CD4-positive, CD25-positive, alpha-beta regulatory T cell (primary cell): ENCODE measurements at regions not wholly inside any gene's neighbourhood (a gene's known extent, or its start where the extent isn't known, plus 50 kb on each side); places are given as distances from the start of the nearest gene placed in this dataset.

Source experiments
- ATAC-seq, 2 donors: fragments of 150-1000 bp; cut with Tn5 transposase; one replicate each; pipeline ENCODE4 v1.10.0; 2021; ENCODE audit warnings: low read depth in 2 of 2, moderate number of reproducible peaks in 2 of 2, moderate library complexity in 1 of 2
- DNase-seq, 3 donors: peaks; one replicate each; pipeline versions ENCODE4 v3.0.0 to v3.0.0-alpha.2; 2012 to 2022; ENCODE audit warnings: mixed read lengths in 1 of 3
- H3K27ac ChIP-seq: one replicate; pipeline ENCODE4 v1.7.0; 2013; ENCODE audit warnings: mild to moderate bottlenecking, low read length; ENCODE audit not compliant: insufficient read depth, poor library complexity, severe bottlenecking
- H3K27me3 ChIP-seq: one replicate; pipeline ENCODE4 v1.7.0; 2013; ENCODE audit warnings: low read length; ENCODE audit not compliant: control insufficient read depth, insufficient read depth
- H3K36me3 ChIP-seq: one replicate; pipeline ENCODE4 v1.7.0; 2013; ENCODE audit warnings: mild to moderate bottlenecking, low read length, moderate library complexity; ENCODE audit not compliant: control insufficient read depth, insufficient read depth
- H3K4me1 ChIP-seq: 2 replicates; pipeline ENCODE4 v1.7.0; 2013; ENCODE audit warnings: mild to moderate bottlenecking, low read length; ENCODE audit not compliant: insufficient read depth, control insufficient read depth, poor library complexity, severe bottlenecking
- H3K4me3 ChIP-seq: one replicate; pipeline ENCODE4 v1.7.0; 2013; ENCODE audit warnings: low read depth, mild to moderate bottlenecking, low read length, moderate library complexity
- H3K9me3 ChIP-seq, 2 experiments: 1 replicate in 1 of 2; 2 replicates in 1 of 2; pipeline ENCODE4 v1.7.0; 2013; ENCODE audit warnings: low read length in 2 of 2, mild to moderate bottlenecking in 1 of 2, moderate library complexity in 1 of 2; ENCODE audit not compliant: control insufficient read depth in 2 of 2
- H3K27ac Mint-ChIP-seq, 3 donors: one replicate each; pipeline ENCODE4 v1.8.0; 2020 to 2022; ENCODE audit warnings: mild to moderate bottlenecking in 3 of 3, mixed read lengths in 3 of 3, moderate library complexity in 2 of 3
- H3K27me3 Mint-ChIP-seq: one replicate; pipeline ENCODE4 v1.8.0; 2022; ENCODE audit warnings: mild to moderate bottlenecking, mixed read lengths
- H3K36me3 Mint-ChIP-seq: one replicate; pipeline ENCODE4 v1.8.0; 2020; ENCODE audit warnings: mixed read lengths
- H3K4me1 Mint-ChIP-seq, 4 donors: one replicate each; pipeline ENCODE4 v1.8.0; 2020 to 2022; ENCODE audit warnings: mixed read lengths in 4 of 4, mild to moderate bottlenecking in 1 of 4
- H3K4me3 Mint-ChIP-seq, 4 donors: one replicate each; pipeline ENCODE4 v1.8.0; 2020 to 2022; ENCODE audit warnings: mild to moderate bottlenecking in 4 of 4, mixed read lengths in 4 of 4, moderate library complexity in 3 of 4
- H3K9me3 Mint-ChIP-seq, 7 donors: one replicate each; pipeline ENCODE4 v1.8.0; 2020 to 2022; ENCODE audit warnings: mixed read lengths in 7 of 7, mild to moderate bottlenecking in 3 of 7, moderate library complexity in 2 of 7

DNA sequence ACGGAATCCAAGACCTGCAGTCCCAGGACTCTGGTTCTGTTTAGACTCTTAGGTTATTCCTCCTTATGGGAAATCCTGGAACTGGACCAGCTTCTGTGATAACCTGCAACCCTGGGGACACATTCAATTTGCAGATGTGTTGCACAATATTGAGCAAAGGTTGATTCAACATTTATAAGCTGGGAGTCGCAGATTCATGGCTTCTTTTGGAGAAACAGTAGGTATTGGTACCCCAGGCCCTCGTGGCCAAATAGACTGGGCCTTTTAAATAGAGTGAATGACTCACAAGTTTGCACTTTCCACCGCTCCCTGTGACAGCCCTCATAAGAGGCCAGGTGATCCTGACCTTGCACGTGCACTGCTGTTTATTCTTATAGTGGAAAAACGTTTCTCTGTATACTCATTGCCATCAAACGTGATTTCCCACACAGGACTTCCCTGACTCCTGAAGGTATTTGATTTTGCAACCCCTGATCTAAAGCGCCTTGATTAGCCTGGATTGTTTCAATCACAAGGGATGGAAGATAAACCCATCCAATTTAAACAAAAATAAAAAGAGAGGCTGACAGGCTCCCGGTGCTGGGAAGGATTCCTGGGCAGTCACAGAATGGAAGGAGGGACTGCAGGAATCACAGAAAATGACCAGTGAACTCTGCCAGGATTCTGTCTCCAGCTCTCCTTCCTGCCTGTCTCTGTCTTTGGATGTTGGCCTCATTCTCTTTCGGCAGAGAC is 98.0 kb downstream of the VCPKMT start:
- Mint-ChIP-seq H3K4me3 (no peak overlapping the region), H3K27me3 (no peaks in the 10 kb centered on the region), H3K36me3 (peaks cover 12% of the 10 kb centered on the region), H3K27ac (peak overlapping the region in 1 of 3 donors; percentile 25), H3K9me3 (peaks cover 0 to 9% (median 2%) of the 10 kb centered on the region in 7 donors), H3K4me1 (peaks cover 10 to 37% (median 21%) of the 10 kb centered on the region in 4 donors)
- Histone ChIP-seq H3K27me3 (no peaks in the 10 kb centered on the region), H3K4me3 (no peak overlapping the region), H3K4me1 (peaks cover 15% of the 10 kb centered on the region), H3K36me3 (no peaks in the 10 kb centered on the region), H3K27ac (no peak overlapping the region), H3K9me3 (peaks cover 0 to 5% of the 10 kb centered on the region in 2 experiments)
- DNase-seq (no peak), ATAC-seq (no peak)

DNA sequence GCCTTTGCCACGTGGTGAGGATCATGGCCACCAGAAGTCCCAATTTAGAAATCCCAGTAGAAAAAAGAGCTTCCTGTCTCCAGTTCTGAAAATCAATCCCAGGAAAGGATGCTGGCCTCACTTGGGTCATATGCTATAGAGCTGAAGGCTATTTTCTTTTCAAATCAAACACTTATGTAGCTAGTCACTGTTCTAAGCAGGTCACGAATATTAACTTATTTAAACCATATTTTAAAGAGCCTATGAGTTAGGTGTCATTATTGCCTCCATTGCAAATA is 97.5 kb downstream of the VCPKMT start:
- Mint-ChIP-seq H3K27ac (peak overlapping the region in 1 of 3 donors; percentile 25), H3K36me3 (peaks cover 13% of the 10 kb centered on the region), H3K9me3 (peaks cover 0 to 9% (median 2%) of the 10 kb centered on the region in 7 donors), H3K27me3 (no peaks in the 10 kb centered on the region), H3K4me3 (no peak overlapping the region), H3K4me1 (peaks cover 10 to 35% (median 21%) of the 10 kb centered on the region in 4 donors)
- Histone ChIP-seq H3K4me1 (peaks cover 15% of the 10 kb centered on the region), H3K27me3 (no peaks in the 10 kb centered on the region), H3K4me3 (no peak overlapping the region), H3K9me3 (peaks cover 0 to 5% of the 10 kb centered on the region in 2 experiments), H3K36me3 (no peaks in the 10 kb centered on the region), H3K27ac (no peak overlapping the region)
- DNase-seq (no peak), ATAC-seq (no peak)

DNA sequence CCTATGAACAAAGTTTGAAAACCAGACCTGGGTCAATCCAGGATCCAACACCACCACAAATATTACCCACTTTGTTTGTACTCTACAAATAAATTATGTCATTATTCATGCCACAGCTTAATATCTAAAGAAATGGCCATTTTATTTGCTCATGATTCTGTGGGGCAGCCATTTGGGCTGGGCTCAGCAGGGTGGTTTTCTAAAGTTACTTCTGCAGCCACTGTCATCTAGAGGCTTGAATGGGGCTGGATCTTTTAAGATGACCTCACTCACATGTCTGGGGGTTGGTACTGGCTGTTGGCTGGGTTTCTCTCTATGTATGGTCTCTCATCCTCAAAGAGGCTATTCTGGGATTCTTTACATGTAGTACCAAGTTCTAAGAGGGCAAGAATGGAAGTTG is 96.2 kb downstream of the VCPKMT start:
- peaks cover 0 to 5% of the 10 kb centered on the region in 2 experiments for H3K9me3 ChIP-seq
- H3K4me3 Mint-ChIP-seq, result no peak overlapping the region
- H3K36me3 Mint-ChIP-seq, result peaks cover 14% of the 10 kb centered on the region
- peaks cover 15% of the 10 kb centered on the region for H3K4me1 ChIP-seq
- no peak overlapping the region for H3K27ac ChIP-seq
- H3K27ac Mint-ChIP-seq, result no peak overlapping the region
- H3K27me3 ChIP-seq, result no peaks in the 10 kb centered on the region
- peaks cover 10 to 33% (median 21%) of the 10 kb centered on the region in 4 donors for H3K4me1 Mint-ChIP-seq
- no peak for DNase-seq
- H3K36me3 ChIP-seq, result no peaks in the 10 kb centered on the region
- H3K27me3 Mint-ChIP-seq, result no peaks in the 10 kb centered on the region
- no peak overlapping the region for H3K4me3 ChIP-seq
- ATAC-seq, result no peak
- H3K9me3 Mint-ChIP-seq, result peaks cover 0 to 10% (median 2%) of the 10 kb centered on the region in 7 donors

DNA sequence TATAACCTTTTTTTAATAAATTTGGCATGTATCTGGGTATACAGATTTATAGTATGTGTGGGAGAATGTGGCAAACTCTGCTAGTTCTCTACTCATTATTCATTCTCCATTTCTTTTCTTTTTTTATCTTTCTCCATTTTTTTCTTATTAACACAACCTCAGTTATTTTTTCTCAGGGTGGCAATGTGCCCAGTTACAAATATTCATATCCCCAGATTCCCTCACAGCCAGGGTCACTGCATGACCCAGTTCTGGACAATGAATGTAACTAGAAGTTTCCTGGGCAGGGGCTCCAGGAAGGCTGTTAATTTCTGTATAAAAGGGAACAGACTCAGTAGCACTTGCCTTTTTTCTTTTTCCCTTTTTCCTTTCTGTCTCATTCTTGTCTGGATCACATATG is 95.6 kb downstream of the VCPKMT start:
- Histone ChIP-seq H3K27me3 (no peaks in the 10 kb centered on the region), H3K4me3 (peak overlapping the region; percentile 61), H3K27ac (no peak overlapping the region), H3K4me1 (peaks cover 15% of the 10 kb centered on the region), H3K9me3 (peaks cover 1 to 8% of the 10 kb centered on the region in 2 experiments), H3K36me3 (no peaks in the 10 kb centered on the region)
- Mint-ChIP-seq H3K27me3 (no peaks in the 10 kb centered on the region), H3K9me3 (peaks cover 0 to 16% (median 4%) of the 10 kb centered on the region in 7 donors), H3K4me3 (peak overlapping the region in 2 of 4 donors; percentile 44 to 52), H3K36me3 (peaks cover 21% of the 10 kb centered on the region), H3K27ac (peak overlapping the region in 2 of 3 donors; percentile 88 to 89), H3K4me1 (peaks cover 10 to 32% (median 24%) of the 10 kb centered on the region in 4 donors)
- ATAC-seq (no peak), DNase-seq (no peak)

DNA sequence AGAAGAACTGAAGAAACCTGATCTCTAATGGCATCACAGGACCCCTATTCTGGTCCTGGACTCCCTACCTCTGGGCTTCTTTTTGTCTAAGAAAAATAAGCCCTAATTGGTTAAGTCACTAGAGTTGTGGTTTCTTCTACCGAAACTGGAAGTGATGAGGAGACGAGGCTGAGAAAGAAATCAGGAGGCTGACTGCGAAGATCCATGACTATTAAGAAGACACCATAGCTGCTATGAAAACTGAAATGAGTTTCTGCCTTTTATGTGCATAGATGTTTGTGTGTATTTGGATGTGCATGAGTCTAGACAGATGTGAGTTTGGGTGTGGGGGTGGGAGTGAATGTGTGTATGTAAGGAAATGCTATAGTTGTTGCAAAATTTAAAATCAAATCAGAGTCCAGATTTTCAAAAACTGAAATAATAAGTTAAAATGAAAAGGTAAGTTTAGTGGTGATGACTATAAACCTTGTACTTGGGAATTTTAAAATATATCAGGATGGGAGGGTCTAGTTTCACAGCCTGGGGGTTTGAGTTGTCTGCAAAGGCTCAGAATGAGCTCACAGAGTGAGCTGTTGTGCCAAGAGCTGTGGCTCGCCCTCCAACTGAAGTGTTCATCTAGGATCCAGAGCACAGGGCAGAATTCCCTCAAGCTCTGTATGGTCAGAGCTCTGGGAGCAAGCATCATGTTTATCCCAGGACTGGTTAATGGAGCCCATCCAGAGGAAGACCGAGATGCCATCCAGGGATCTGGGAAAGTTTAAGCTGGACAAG is 94.9 kb downstream of the VCPKMT start:
- peak overlapping the region; percentile 61 for H3K4me3 ChIP-seq
- H3K4me1 ChIP-seq, result peaks cover 15% of the 10 kb centered on the region
- no peaks in the 10 kb centered on the region for H3K36me3 ChIP-seq
- peaks cover 2 to 12% of the 10 kb centered on the region in 2 experiments for H3K9me3 ChIP-seq
- Mint-ChIP-seq H3K36me3 (peaks cover 22% of the 10 kb centered on the region), H3K27ac (peak overlapping the region; percentile 88 to 96 (median 89)), H3K4me1 (peaks cover 10 to 27% (median 21%) of the 10 kb centered on the region in 4 donors), H3K4me3 (peak overlapping the region in 3 of 4 donors; percentile 22 to 52 (median 36)), H3K9me3 (peaks cover 0 to 17% (median 4%) of the 10 kb centered on the region in 7 donors), H3K27me3 (no peaks in the 10 kb centered on the region)
- DNase-seq (peak in 2 of 3 donors; percentile 24 to 84), ATAC-seq (peak; percentile 47 to 48)
- no peak overlapping the region for H3K27ac ChIP-seq
- H3K27me3 ChIP-seq, result no peaks in the 10 kb centered on the region

DNA sequence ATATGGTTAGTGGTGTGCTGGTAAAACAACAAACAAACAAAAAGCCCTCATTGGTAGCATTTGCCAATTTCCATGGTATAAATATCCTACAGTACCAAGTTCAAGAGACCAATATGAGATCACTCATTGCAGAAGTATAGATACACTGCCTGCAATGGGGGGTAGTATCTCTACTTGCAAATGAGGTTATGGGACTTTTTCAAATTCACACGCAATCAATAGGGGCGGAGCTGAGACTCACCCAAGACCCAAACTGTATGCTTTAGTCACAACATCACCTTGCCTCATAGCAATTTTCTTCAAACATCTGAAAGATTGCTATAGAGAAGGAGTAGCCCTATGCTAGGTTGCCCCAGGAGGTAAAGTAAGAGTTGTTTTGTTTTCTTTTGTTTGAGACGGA is 93.7 kb downstream of the VCPKMT start:
- no peak overlapping the region for H3K27ac ChIP-seq
- Mint-ChIP-seq H3K9me3 (peaks cover 0 to 17% (median 4%) of the 10 kb centered on the region in 7 donors), H3K4me3 (no peak overlapping the region), H3K27ac (no peak overlapping the region), H3K4me1 (peaks cover 10 to 27% (median 20%) of the 10 kb centered on the region in 4 donors), H3K36me3 (peaks cover 22% of the 10 kb centered on the region), H3K27me3 (no peaks in the 10 kb centered on the region)
- H3K36me3 ChIP-seq, result no peaks in the 10 kb centered on the region
- H3K4me1 ChIP-seq, result peaks cover 15% of the 10 kb centered on the region
- no peaks in the 10 kb centered on the region for H3K27me3 ChIP-seq
- no peak for DNase-seq
- H3K4me3 ChIP-seq, result no peak overlapping the region
- no peak for ATAC-seq
- peaks cover 2 to 12% of the 10 kb centered on the region in 2 experiments for H3K9me3 ChIP-seq

DNA sequence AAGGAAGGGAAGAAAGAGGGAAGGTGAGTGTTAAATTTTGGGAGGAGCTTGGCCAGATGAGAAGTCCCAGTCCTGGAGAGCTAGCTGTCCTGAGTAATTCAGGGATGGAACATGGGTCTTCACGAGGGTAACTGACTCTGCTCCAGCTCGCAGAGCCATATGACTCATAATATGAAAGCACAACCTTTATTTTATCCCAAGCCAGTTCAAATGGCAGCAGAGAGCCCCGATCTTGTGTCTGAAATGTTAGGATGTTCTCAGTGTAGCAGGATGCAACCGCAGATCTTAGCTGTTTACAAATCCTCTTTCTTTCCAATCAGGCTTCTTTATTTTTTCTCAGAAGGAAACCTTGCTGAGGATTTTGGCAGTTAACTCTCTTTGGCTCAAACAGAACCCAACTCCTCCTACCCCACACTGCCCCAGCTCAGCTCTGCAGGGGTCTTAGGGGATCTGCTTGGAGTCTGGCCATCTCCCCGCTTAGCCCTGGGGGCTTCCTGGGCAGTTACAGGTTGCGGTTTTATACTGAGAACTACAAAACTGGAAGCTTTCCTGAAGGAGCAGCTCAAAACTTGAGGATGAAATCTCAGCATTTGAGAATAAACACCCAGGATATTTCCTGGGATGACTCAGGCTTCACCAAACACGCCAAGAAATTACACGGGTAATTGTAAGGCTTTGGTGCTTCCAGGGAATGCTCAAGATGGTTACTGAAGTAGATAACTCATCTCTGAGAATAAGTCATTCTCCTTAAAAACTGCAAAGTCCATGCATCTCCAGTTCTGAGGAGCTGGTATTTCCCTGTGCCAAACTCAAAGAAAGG is 92.5 kb downstream of the VCPKMT start:
- peaks cover 22% of the 10 kb centered on the region for H3K36me3 Mint-ChIP-seq

More for the DNA sequence above, 92.5 kb downstream of the VCPKMT start:
- ATAC-seq, result no peak
- H3K36me3 ChIP-seq, result no peaks in the 10 kb centered on the region
- peaks cover 2 to 12% of the 10 kb centered on the region in 2 experiments for H3K9me3 ChIP-seq
- Mint-ChIP-seq H3K27ac (no peak overlapping the region), H3K4me3 (no peak overlapping the region), H3K27me3 (no peaks in the 10 kb centered on the region), H3K4me1 (peaks cover 10 to 28% (median 21%) of the 10 kb centered on the region in 4 donors), H3K9me3 (peaks cover 0 to 17% (median 4%) of the 10 kb centered on the region in 7 donors)
- no peaks in the 10 kb centered on the region for H3K27me3 ChIP-seq
- no peak for DNase-seq
- H3K27ac ChIP-seq, result no peak overlapping the region
- H3K4me1 ChIP-seq, result peaks cover 15% of the 10 kb centered on the region
- no peak overlapping the region for H3K4me3 ChIP-seq
